ENCODE measurements at regions not wholly inside any gene's neighbourhood (a gene's known extent, or its start where the extent isn't known, plus 50 kb on each side); places are given as distances from the start of the nearest gene placed in this dataset.

- no peaks in the 10 kb centered on the region for H4K20me1 ChIP-seq (ENCODE audit: insufficient read depth)
- H3K9me2 ChIP-seq (ENCODE audit: insufficient read depth): no peaks in the 10 kb centered on the region
- intact Hi-C loops (cut with micrococcal nuclease): no loop called here
- H3K79me2 ChIP-seq (ENCODE audit: insufficient read depth, low read length): no peaks in the 10 kb centered on the region
- RAD21 ChIA-PET (ENCODE audit: low non-redundant PET in 1 of 2, low total read pairs in 2 of 2, uncharacterized antibody in 2 of 2, unreplicated experiment in 2 of 2): no interaction called here
- no peaks in the 10 kb centered on the region for H3K4me1 ChIP-seq (ENCODE audit: control insufficient read depth in 1 of 2, insufficient read depth in 2 of 2, low read length in 2 of 2)
- no peak overlapping the region for H3K27ac ChIP-seq (ENCODE audit: low read depth, low read length)
- H3K9me3 ChIP-seq (ENCODE audit: control insufficient read depth in 1 of 2, insufficient read depth in 1 of 2, low read depth in 1 of 2, low read length in 2 of 2): no peaks in the 10 kb centered on the region
- POLR2A ChIA-PET: no interaction called here
- TF ChIP-seq ZBTB33 (IDR thresholded peaks at IDR 0.05; ENCODE audit: extremely low read depth, insufficient replicate concordance, low read length) (no peak), ATF3 (IDR thresholded peaks at IDR 0.05) (no peak), FOSL1 (IDR thresholded peaks at IDR 0.05; ENCODE audit: low read depth) (no peak), MAX (IDR thresholded peaks at IDR 0.05) (no peak)
- BruUV-seq (replicated peaks): no TSS peak
- no peak overlapping the region for H2AFZ ChIP-seq (ENCODE audit: low read depth, low read length, poor library complexity, severe bottlenecking)
- no peak for ATAC-seq
- H3K4me3 ChIP-seq (replicated peaks in 1 of 2; ENCODE audit: low read depth in 1 of 2, low read length in 2 of 2): no peak overlapping the region
- H3K36me3 ChIP-seq (ENCODE audit: control insufficient read depth in 1 of 2, insufficient read depth in 2 of 2, low read length in 2 of 2): no peaks in the 10 kb centered on the region
- no peak overlapping the region for H3K4me2 ChIP-seq (ENCODE audit: low read length)
- CTCF ChIA-PET: no interaction called here
- no peak overlapping the region for H3K9ac ChIP-seq (ENCODE audit: low read length)
- no peaks in the 10 kb centered on the region for H3K27me3 ChIP-seq (ENCODE audit: insufficient read depth, low read length)
- no peak for DNase-seq (ENCODE audit: low read depth, low spot score)
These were observed 138.4 kb downstream of the BAMBI start for GRCh38 chr10:28815681-28816080.

GRCh38 chr10:28822719-28823464 is 145.6 kb downstream of the BAMBI start:
- no peaks in the 10 kb centered on the region for H4K20me1 ChIP-seq (ENCODE audit: insufficient read depth)
- H3K9me2 ChIP-seq (ENCODE audit: insufficient read depth): no peaks in the 10 kb centered on the region
- ChIA-PET CTCF (no interaction called here), RAD21 (ENCODE audit: low non-redundant PET in 1 of 2, low total read pairs in 2 of 2, uncharacterized antibody in 2 of 2, unreplicated experiment in 2 of 2) (no interaction called here), POLR2A (no interaction called here)
- intact Hi-C loops (cut with micrococcal nuclease): no loop called here
- H2AFZ ChIP-seq (ENCODE audit: low read depth, low read length, poor library complexity, severe bottlenecking): no peak overlapping the region
- no peak overlapping the region for H3K27ac ChIP-seq (ENCODE audit: low read depth, low read length)
- no peak overlapping the region for H3K4me3 ChIP-seq (replicated peaks in 1 of 2; ENCODE audit: low read depth in 1 of 2, low read length in 2 of 2)
- H3K4me1 ChIP-seq (ENCODE audit: control insufficient read depth in 1 of 2, insufficient read depth in 2 of 2, low read length in 2 of 2): no peaks in the 10 kb centered on the region
- H3K9me3 ChIP-seq (ENCODE audit: control insufficient read depth in 1 of 2, insufficient read depth in 1 of 2, low read depth in 1 of 2, low read length in 2 of 2): no peaks in the 10 kb centered on the region
- BruUV-seq (replicated peaks): no TSS peak
- no peaks in the 10 kb centered on the region for H3K79me2 ChIP-seq (ENCODE audit: insufficient read depth, low read length)
- DNase-seq (ENCODE audit: low read depth, low spot score): no peak
- H3K4me2 ChIP-seq (ENCODE audit: low read length): no peak overlapping the region
- ATAC-seq: no peak
- no peaks in the 10 kb centered on the region for H3K36me3 ChIP-seq (ENCODE audit: control insufficient read depth in 1 of 2, insufficient read depth in 2 of 2, low read length in 2 of 2)
- no peaks in the 10 kb centered on the region for H3K27me3 ChIP-seq (ENCODE audit: insufficient read depth, low read length)
- H3K9ac ChIP-seq (ENCODE audit: low read length): no peak overlapping the region
- no peak for TF ChIP-seq EZH2 (IDR thresholded peaks at IDR 0.05)
- TF ChIP-seq CEBPB (IDR thresholded peaks at IDR 0.05; ENCODE audit: low read depth): no peak
- no peak for TF ChIP-seq YY1 (IDR thresholded peaks at IDR 0.05; ENCODE audit: extremely low read depth, insufficient replicate concordance, low read depth, low read length)
- TF ChIP-seq REST (IDR thresholded peaks at IDR 0.05; ENCODE audit: low read depth): no peak
- no peak for TF ChIP-seq CBX3 (IDR thresholded peaks at IDR 0.05; ENCODE audit: low read depth)
- TF ChIP-seq ZBTB33 (IDR thresholded peaks at IDR 0.05; ENCODE audit: extremely low read depth, insufficient replicate concordance, low read length): no peak
- no peak for TF ChIP-seq TCF7L2 (IDR thresholded peaks at IDR 0.05; ENCODE audit: borderline replicate concordance, extremely low read depth, insufficient read depth, insufficient read length)

Measured in HCT116 (cell line).